Spleen (tissue), 11 donors: ENCODE measurements at regions not wholly inside any gene's neighbourhood (a gene's known extent, or its start where the extent isn't known, plus 50 kb on each side); places are given as distances from the start of the nearest gene placed in this dataset.

Experiments
- DNase-seq: peaks from one replicate; pipeline ENCODE4 v3.0.0-alpha.2; 2020
- H3K27ac ChIP-seq, 8 donors: fragments of 200-600 bp; sonication (generic) in 7 of 8; 1 replicate in 4 of 8; 2 replicates in 4 of 8; pipeline versions ENCODE4 v1.5.0 to v1.8.0; 2016 to 2021; ENCODE audit warnings: inconsistent platforms in 4 of 8, mild to moderate bottlenecking in 4 of 8, moderate library complexity in 1 of 8
- H3K27me3 ChIP-seq, 7 donors: fragments of 200-600 bp; sonication (generic) in 6 of 7; replicated peaks in 1 of 7; 1 replicate in 4 of 7; 2 replicates in 3 of 7; pipeline versions ENCODE4 v1.5.0 to v1.8.0; 2016 to 2021; ENCODE audit warnings: inconsistent platforms in 3 of 7, mild to moderate bottlenecking in 1 of 7
- H3K36me3 ChIP-seq, 6 donors: fragments of 200-600 bp; sonication (generic) in 5 of 6; 1 replicate in 4 of 6; 2 replicates in 2 of 6; pipeline versions ENCODE4 v1.5.0 to v1.8.0; 2016 to 2021; ENCODE audit warnings: inconsistent platforms in 2 of 6
- H3K4me1 ChIP-seq, 6 donors: fragments of 200-600 bp; sonication (generic) in 5 of 6; 1 replicate in 3 of 6; 2 replicates in 3 of 6; pipeline versions ENCODE4 v1.5.0 to v1.8.0; 2016 to 2021; ENCODE audit warnings: inconsistent platforms in 3 of 6
- H3K4me3 ChIP-seq, 8 donors: fragments of 200-600 bp; sonication (generic) in 7 of 8; 1 replicate in 4 of 8; 2 replicates in 4 of 8; pipeline versions ENCODE4 v1.5.0 to v1.8.0; 2016 to 2021; ENCODE audit warnings: inconsistent platforms in 4 of 8, mild to moderate bottlenecking in 4 of 8, moderate library complexity in 2 of 8
- H3K9me3 ChIP-seq, 8 donors: fragments of 200-600 bp; sonication (generic) in 7 of 8; 1 replicate in 4 of 8; 2 replicates in 4 of 8; pipeline versions ENCODE4 v1.5.0 to v1.8.0; 2016 to 2021; ENCODE audit warnings: inconsistent platforms in 4 of 8
- POLR2A ChIP-seq, 3 donors: fragments of 450-650 bp; IDR thresholded peaks; one replicate each; pipeline ENCODE4 v1.5.1; 2017; ENCODE audit warnings: antibody characterized with exemption in 3 of 3, mild to moderate bottlenecking in 1 of 3
- POLR2AphosphoS5 ChIP-seq, 3 donors: sonication (generic); formaldehyde crosslinking; IDR thresholded peaks; one replicate each; pipeline ENCODE4 v1.5.1; 2017; ENCODE audit warnings: antibody characterized with exemption in 3 of 3
- WGBS, 5 donors: extraction: QIAGEN DNeasy Blood & Tissue Kit in 3 of 5; methylation state at CpG; one replicate each; pipeline versions ENCODE4 v1.1.5 to v1.1.7; 2013 to 2018; 5-methylcytosine and 5-hydroxymethylcytosine counted together
- intact Hi-C: fragments of 100-400 bp; cut with DNase I; formaldehyde crosslinking; loops from one replicate; pipeline ENCODE4 v1.15.0; 2023; ENCODE audit warnings: low total_unique reads
- TF ChIP-seq, protein P1 (sequence below), 11 experiments: fragments of 200-600 bp in 7 of 11; fragments of 450-650 bp in 4 of 11; sonication (generic) in 4 of 11; IDR thresholded peaks in 8 of 11; conservative IDR thresholded peaks in 3 of 11; 1 replicate in 7 of 11; 2 replicates in 4 of 11; pipeline versions ENCODE4 v1.4.0 to v1.8.0; 2016 to 2021; ENCODE audit warnings: antibody characterized with exemption in 11 of 11, inconsistent platforms in 4 of 11, mild to moderate bottlenecking in 1 of 11
- donor health status: healthy with polysubstance abuse.
- donor health status: DM: no; HTN: no; CAD: no; lungs with moderate emphysema.
- donor health status: DM: no; HTN: no; CAD: no.
- donor health status: Bipolar disorder and iron deficiency.
- donor health status: healthy.
- donor health status: DM: no; HTN: no; CAD: no.
- donor health status: DM: yes; HTN: yes; CAD: no.

DNA sequence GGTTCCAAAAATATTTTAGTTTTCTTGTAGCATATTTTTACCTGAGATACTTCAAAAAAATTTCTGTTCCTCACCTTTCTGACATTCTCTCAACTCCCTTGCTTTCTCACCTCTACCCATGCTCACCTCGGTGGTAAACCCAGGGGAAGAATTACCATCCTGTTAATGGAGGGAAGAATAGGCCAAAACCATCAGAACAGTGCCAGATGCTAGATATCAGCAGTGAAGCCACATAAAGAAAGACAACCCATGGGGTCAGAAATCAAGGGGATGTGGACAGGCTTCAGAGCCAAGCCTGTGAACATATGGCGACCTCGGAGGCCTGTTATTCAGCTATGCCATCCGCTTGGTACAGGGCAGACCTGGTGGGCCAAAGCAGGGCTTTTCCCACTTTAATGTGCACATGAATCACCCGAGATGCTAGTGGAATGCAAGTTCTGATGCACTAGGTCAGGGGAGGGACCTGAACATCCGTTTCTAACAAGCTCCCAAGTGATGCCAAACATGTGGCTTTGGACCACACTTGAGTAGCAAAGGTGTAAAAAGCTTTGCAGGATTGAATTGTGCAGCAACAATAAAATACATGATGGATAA lies 125.5 kb downstream of the NPY start:
- peaks cover 0 to 14% (median 9%) of the 10 kb centered on the region in 8 donors for H3K9me3 ChIP-seq
- no peak overlapping the region for H3K27ac ChIP-seq
- no peak overlapping the region for H3K4me3 ChIP-seq
- intact Hi-C loops: loop anchor here (10.0 kb wide), 1 partner anchor 255 kb away; no protein-coding TSS in a partner anchor
- no peak for DNase-seq
- TF ChIP-seq POLR2A (IDR thresholded peaks at IDR 0.05) (no peak), POLR2AphosphoS5 (IDR thresholded peaks at IDR 0.05) (no peak)
- TF ChIP-seq, protein P1, sequence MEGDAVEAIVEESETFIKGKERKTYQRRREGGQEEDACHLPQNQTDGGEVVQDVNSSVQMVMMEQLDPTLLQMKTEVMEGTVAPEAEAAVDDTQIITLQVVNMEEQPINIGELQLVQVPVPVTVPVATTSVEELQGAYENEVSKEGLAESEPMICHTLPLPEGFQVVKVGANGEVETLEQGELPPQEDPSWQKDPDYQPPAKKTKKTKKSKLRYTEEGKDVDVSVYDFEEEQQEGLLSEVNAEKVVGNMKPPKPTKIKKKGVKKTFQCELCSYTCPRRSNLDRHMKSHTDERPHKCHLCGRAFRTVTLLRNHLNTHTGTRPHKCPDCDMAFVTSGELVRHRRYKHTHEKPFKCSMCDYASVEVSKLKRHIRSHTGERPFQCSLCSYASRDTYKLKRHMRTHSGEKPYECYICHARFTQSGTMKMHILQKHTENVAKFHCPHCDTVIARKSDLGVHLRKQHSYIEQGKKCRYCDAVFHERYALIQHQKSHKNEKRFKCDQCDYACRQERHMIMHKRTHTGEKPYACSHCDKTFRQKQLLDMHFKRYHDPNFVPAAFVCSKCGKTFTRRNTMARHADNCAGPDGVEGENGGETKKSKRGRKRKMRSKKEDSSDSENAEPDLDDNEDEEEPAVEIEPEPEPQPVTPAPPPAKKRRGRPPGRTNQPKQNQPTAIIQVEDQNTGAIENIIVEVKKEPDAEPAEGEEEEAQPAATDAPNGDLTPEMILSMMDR (IDR thresholded peaks at IDR 0.05 in 8 of 11, conservative IDR thresholded peaks at IDR 0.05 in 3 of 11): no peak
- no peaks in the 10 kb centered on the region for H3K36me3 ChIP-seq
- 74 to 85% (median 82%) methylated on average over 6 of the region's 6 CpGs for WGBS, 5 donors
- no peaks in the 10 kb centered on the region for H3K27me3 ChIP-seq
- no peaks in the 10 kb centered on the region for H3K4me1 ChIP-seq

GRCh38 chr7:24411226-24411625 lies 127.2 kb downstream of the NPY start:
- 76 to 89% (median 83%) methylated on average over 3 of the region's 3 CpGs for WGBS, 5 donors
- DNase-seq: no peak
- Histone ChIP-seq H3K4me3 (no peak overlapping the region), H3K36me3 (no peaks in the 10 kb centered on the region), H3K9me3 (peaks cover 0 to 15% (median 9%) of the 10 kb centered on the region in 8 donors), H3K27me3 (no peaks in the 10 kb centered on the region), H3K4me1 (no peaks in the 10 kb centered on the region), H3K27ac (no peak overlapping the region)
- intact Hi-C loops: no loop called here
- TF ChIP-seq POLR2A (IDR thresholded peaks at IDR 0.05) (no peak), POLR2AphosphoS5 (IDR thresholded peaks at IDR 0.05) (no peak)
- TF ChIP-seq, protein P1 (IDR thresholded peaks at IDR 0.05 in 8 of 11, conservative IDR thresholded peaks at IDR 0.05 in 3 of 11): no peak

DNA sequence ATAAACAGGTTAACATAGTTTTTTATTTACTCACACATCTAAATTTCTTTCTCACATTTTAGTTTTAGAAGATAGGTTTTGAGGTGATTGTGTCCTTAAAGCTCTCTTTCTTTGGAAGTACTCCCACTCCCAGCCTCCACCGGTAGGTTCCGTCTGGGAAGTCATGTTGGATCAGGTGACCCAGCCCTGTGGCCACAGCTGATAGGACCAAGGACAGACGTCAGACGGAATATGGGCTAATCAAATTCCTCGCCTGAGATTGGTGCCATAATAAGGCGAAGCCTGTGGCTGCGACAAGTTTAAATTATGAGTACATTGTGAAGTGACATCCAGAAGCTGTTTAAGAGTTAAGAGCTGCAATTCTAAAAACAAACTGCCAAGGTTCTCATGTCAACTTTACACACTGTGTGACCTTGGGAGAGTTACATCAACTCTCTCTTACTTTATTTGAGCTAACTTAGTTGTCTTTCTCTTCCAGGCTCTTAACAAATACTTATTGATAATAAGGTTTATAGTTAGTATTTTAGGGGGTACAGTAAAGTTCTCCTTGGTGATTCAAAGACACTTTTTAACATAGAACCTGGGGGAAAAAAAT lies 133.6 kb downstream of the NPY start:
- Histone ChIP-seq H3K27me3 (no peaks in the 10 kb centered on the region), H3K9me3 (peaks cover 0 to 15% (median 9%) of the 10 kb centered on the region in 8 donors), H3K27ac (no peak overlapping the region), H3K4me1 (no peaks in the 10 kb centered on the region), H3K4me3 (no peak overlapping the region), H3K36me3 (no peaks in the 10 kb centered on the region)
- 71 to 90% (median 83%) methylated on average over 7 of the region's 7 CpGs for WGBS, 5 donors
- TF ChIP-seq POLR2AphosphoS5 (IDR thresholded peaks at IDR 0.05) (no peak), POLR2A (IDR thresholded peaks at IDR 0.05) (no peak)
- TF ChIP-seq, protein P1 (IDR thresholded peaks at IDR 0.05 in 8 of 11, conservative IDR thresholded peaks at IDR 0.05 in 3 of 11): no peak
- DNase-seq: no peak
- intact Hi-C loops: no loop called here

DNA sequence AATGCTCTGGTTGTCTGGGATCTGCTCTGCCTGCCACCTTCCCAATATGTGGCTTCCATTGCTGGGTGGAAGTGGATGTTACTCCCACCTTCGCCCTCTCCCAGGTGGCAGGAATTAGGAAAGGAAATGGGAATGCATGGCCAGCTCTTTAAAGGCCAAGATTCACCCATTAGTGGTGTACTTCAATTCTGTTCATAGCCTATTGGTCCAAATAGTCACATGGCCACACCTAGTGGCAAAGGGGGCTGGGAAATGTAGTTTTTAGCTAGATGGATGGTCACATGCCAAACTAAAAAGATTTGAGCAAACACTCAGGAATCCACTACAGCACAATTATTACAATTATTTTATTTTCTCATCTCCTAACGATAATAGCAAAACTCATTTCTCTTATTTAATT lies 135.1 kb downstream of the NPY start:
- DNase-seq: no peak
- Histone ChIP-seq H3K9me3 (peaks cover 0 to 6% (median 2%) of the 10 kb centered on the region in 8 donors), H3K4me1 (no peaks in the 10 kb centered on the region), H3K27me3 (no peaks in the 10 kb centered on the region), H3K4me3 (no peak overlapping the region), H3K27ac (no peak overlapping the region), H3K36me3 (no peaks in the 10 kb centered on the region)
- 85 to 97% (median 87%) methylated on average over 2 of the region's 2 CpGs for WGBS, 5 donors
- TF ChIP-seq POLR2AphosphoS5 (IDR thresholded peaks at IDR 0.05): no peak
- no peak for TF ChIP-seq POLR2A (IDR thresholded peaks at IDR 0.05)
- TF ChIP-seq, protein P1 (IDR thresholded peaks at IDR 0.05 in 8 of 11, conservative IDR thresholded peaks at IDR 0.05 in 3 of 11): no peak
- intact Hi-C loops: no loop called here
